Activated CD4-positive, alpha-beta T cell treated with anti-CD3 and anti-CD28 coated beads, Interleukin-2, Interleukin-4, amounts not matched to agents 100 ng/mL and 50 ng/mL, durations not matched to agents 16 hours and 8 hours (primary cell): ENCODE measurements at regions not wholly inside any gene's neighbourhood (a gene's known extent, or its start where the extent isn't known, plus 50 kb on each side); places are given as distances from the start of the nearest gene placed in this dataset.

ENCODE experiments used
- DNase-seq: peaks from one replicate; pipeline ENCODE4 v3.0.0-alpha.2; 2020; ENCODE audit warnings: low spot score

GRCh38 chr11:109046284-109046992, 375.6 kb upstream of the C11orf87 start:
- no peak for DNase-seq

- no peak for DNase-seq
Measured at GRCh38 chr11:109048098-109048497, 373.9 kb upstream of the C11orf87 start.

- no peak for DNase-seq
Measured at GRCh38 chr11:109051200-109051599, 370.8 kb upstream of the C11orf87 start.

- DNase-seq, result no peak
Measured at GRCh38 chr11:109059402-109059801, 362.6 kb upstream of the C11orf87 start.

- DNase-seq, result no peak
Measured at GRCh38 chr11:109061394-109061793, 360.6 kb upstream of the C11orf87 start.

- DNase-seq, result no peak
Measured at GRCh38 chr11:109062445-109062844, 359.5 kb upstream of the C11orf87 start.

- DNase-seq, result no peak
Measured at GRCh38 chr11:109062871-109063270, 359.1 kb upstream of the C11orf87 start.

- peak; percentile 4 for DNase-seq
Measured at GRCh38 chr11:109064618-109065311, 357.2 kb upstream of the C11orf87 start.

GRCh38 chr11:109071262-109071661, 350.7 kb upstream of the C11orf87 start:
- DNase-seq, result no peak

- DNase-seq, result no peak
Measured at GRCh38 chr11:109071712-109072524, 350.1 kb upstream of the C11orf87 start.

GRCh38 chr11:109073032-109073822, 348.8 kb upstream of the C11orf87 start:
- DNase-seq, result no peak

- DNase-seq, result no peak
Measured at GRCh38 chr11:109075976-109076375, 346.0 kb upstream of the C11orf87 start.

GRCh38 chr11:109076870-109077269, 345.1 kb upstream of the C11orf87 start:
- no peak for DNase-seq

- no peak for DNase-seq
Measured at GRCh38 chr11:109077291-109077920, 344.6 kb upstream of the C11orf87 start.

- DNase-seq, result no peak
Measured at GRCh38 chr11:109085708-109086373, 336.1 kb upstream of the C11orf87 start.

- no peak for DNase-seq
Measured at GRCh38 chr11:109086931-109087330, 335.1 kb upstream of the C11orf87 start.

GRCh38 chr11:109088086-109088485, 333.9 kb upstream of the C11orf87 start:
- DNase-seq, result no peak

GRCh38 chr11:109089144-109089543, 332.8 kb upstream of the C11orf87 start:
- no peak for DNase-seq

GRCh38 chr11:109093354-109093753, 328.6 kb upstream of the C11orf87 start:
- no peak for DNase-seq

GRCh38 chr11:109096266-109096665, 325.7 kb upstream of the C11orf87 start:
- DNase-seq, result no peak
